GM21723 (cell line): ENCODE measurements at regions not wholly inside any gene's neighbourhood (a gene's known extent, or its start where the extent isn't known, plus 50 kb on each side); places are given as distances from the start of the nearest gene placed in this dataset.

Experiments
- ATAC-seq: cut with Tn5 transposase; IDR thresholded peaks from one replicate; pipeline ENCODE4 v1.9.1; 2021; ENCODE audit warnings: mild to moderate bottlenecking, moderate library complexity; ENCODE audit not compliant: unreplicated experiment

GRCh38 chr4:18935659-18936345 is 914.2 kb upstream of the LCORL start:
- no peak for ATAC-seq

DNA sequence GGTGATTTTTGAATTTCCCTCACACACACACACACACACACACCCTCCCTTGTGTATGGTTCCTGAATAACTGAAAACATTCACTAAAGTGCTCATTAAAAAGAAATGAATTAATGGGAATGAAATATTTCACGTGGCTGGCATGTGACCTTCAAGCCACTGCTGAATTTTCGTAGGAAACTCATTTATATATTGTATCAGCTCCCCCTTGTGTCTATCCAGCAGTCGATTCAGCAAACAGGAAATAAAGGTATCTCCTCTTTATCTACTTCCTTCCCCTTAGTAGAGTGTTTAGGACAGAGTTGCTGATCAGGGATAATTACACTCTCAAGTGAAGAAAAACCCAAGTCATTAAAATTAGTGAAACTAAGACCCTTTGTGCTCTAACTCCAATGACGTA is 912.6 kb upstream of the LCORL start:
- ATAC-seq: no peak

GRCh38 chr4:18932730-18933339 is 911.3 kb upstream of the LCORL start:
- ATAC-seq: no peak

GRCh38 chr4:18931643-18932377 is 910.3 kb upstream of the LCORL start:
- no peak for ATAC-seq

- no peak for ATAC-seq
Observed at GRCh38 chr4:18930487-18930886, 908.9 kb upstream of the LCORL start.

DNA sequence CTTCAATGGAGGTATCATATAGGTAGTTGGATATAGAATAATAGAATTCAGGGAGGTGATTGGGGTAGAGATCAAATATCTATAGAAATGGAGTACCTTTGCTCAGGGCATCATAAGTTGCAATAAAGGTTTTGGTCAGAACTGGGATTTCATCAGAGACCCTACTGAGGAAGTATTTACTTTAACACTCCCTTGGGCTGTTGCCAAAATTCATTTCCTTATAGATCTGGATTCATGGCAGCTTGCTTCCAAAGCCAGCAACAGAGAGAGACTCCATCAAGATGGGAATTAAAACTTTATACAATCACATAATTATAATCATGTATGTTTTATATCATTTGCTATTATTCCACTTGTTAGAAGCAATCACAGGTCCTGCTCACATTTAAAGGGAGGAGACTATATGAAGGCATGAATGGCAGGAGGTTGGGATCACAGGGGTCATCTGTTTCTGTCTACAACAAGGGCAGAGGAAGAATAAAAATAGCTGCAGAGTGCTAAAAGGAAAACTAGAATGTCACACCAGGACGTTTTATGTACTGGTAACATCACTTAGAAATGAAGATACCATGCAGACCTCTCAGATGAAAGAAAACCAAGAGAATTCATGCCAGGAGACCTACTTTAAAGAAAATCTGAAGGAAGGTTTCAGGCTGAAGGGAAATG is 902.1 kb upstream of the LCORL start:
- no peak for ATAC-seq

DNA sequence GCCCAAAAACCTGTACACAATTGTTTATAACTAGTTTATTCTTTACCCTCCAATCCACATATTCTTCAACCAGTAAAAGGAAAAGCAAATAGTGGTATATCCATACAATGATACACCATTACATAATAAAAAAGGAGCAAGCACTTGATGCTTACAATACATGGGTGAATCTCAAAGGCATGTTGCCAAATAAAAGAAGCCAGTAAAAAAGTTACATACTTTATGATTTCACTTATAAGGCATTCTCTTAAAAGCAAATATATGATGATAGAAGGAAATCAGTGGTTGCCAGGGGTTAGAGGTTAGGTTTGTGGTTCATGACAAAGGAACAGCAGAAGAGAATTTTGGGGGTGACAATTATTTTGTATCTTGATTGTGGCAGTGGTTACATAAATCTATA is 896.1 kb upstream of the LCORL start:
- ATAC-seq: no peak

GRCh38 chr4:18914182-18914581 is 892.6 kb upstream of the LCORL start:
- ATAC-seq: no peak

DNA sequence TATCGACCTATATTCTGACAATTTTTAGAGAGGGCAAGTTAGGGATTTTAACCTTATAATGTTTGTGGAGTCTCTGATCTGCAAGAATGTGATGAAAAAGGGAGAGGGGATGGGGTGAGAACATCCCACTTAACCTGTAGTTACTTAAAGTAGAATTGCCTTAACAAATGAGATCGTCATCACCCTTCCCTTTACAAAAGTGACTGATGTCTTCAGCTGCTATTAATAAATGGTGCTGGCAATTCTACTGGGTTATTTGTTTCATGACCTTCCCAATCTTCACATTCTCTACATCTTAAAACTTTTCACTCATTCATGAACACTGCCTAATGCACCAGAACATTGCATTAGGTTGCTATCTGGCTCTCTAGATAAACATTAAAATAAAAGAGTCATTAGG is 873.4 kb upstream of the LCORL start:
- ATAC-seq: no peak

- no peak for ATAC-seq
Observed at GRCh38 chr4:18882468-18882867, 860.9 kb upstream of the LCORL start.

DNA sequence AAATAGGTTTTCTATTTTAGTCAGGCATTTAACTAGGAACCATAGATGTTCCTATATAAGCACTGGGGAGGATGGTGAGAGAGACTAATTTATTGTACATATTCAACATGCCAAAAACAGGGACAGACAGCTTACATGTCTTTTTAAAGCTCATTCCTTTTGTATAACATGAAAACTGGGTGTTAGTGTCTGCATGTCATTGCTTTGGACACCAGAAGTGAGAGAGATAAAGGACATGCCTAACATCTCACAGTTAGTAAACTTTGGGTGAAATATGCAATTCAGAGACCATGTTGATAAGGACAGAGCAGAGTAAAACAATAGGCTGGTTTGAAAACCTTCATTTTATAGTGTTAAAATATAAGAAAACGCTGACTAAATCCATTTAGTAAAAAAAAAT is 860.0 kb upstream of the LCORL start:
- ATAC-seq: no peak

DNA sequence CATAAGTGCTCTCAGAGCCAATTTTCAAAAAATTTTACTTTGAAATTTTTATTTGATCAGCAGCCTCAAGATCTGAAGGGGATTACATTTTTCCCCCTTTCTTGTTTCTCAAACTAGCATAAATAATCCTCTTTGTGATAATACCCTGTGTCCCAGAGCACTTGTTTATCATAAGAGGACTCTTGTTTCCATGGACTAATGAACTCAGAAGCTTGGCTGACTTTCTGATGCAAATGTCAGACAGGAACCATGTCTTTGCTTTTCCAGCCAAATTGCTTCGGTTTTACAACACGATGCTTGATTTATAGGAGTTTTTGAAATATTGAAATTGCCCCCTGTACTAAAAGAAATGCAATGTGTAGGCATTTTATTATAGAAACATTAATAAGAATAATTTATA is 859.3 kb upstream of the LCORL start:
- ATAC-seq: no peak

DNA sequence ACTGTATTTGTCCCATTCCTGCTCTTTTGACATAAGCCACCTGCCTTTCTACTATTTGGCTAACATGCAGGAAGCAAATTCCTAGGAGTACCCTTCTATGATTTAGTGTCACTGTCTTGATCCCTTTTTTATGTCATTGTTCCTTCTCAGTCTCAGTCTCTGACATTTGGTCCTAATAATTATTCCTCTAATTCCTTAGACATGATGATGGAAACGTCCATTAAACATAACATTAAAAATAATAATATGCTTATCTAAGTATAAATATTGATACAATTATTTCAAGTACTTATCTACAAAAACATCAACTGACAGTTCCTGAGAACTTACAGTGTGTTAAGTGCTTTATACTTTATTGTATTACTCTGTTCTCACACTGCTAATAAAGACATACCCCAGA is 857.0 kb upstream of the LCORL start:
- no peak for ATAC-seq

GRCh38 chr4:18869166-18869565 is 847.6 kb upstream of the LCORL start:
- ATAC-seq: no peak

- ATAC-seq: no peak
Observed at GRCh38 chr4:18860836-18861530, 839.4 kb upstream of the LCORL start.

GRCh38 chr4:18859468-18859867 is 837.9 kb upstream of the LCORL start:
- ATAC-seq: no peak

- ATAC-seq: no peak
Observed at GRCh38 chr4:18858229-18858922, 836.8 kb upstream of the LCORL start.

DNA sequence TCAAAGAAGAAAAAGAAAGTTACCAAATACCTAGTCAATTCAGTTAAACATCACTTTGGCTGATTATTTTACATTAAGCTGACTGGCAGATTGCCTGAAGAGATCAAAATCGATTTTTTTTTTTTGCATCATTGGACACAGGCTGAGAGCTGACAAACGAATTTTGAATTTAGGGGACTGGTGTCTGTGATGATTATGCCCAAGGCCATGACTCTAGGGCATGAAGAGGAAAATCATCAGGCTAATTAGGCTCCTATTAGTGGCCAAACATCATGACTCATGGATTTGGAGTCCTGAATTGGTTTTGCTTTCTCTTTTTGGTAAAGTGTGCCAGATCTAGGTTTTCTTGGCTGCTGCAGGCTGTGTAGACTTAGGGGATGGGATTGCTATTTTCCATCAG is 829.3 kb upstream of the LCORL start:
- ATAC-seq: no peak

- no peak for ATAC-seq
Observed at GRCh38 chr4:18847249-18847890, 825.8 kb upstream of the LCORL start.

GRCh38 chr4:18846313-18846712 is 824.8 kb upstream of the LCORL start:
- no peak for ATAC-seq
